Kidney epithelial cell (primary cell): ENCODE measurements at regions not wholly inside any gene's neighbourhood (a gene's known extent, or its start where the extent isn't known, plus 50 kb on each side); places are given as distances from the start of the nearest gene placed in this dataset.

ENCODE experiments used
- DNase-seq: peaks from one replicate; pipeline ENCODE4 v3.0.0-alpha.2; 2010; ENCODE audit warnings: low read depth
- H3K27me3 ChIP-seq: 2 replicates; pipeline ENCODE4 v1.6.0; 2011; ENCODE audit warnings: low read length; ENCODE audit not compliant: control insufficient read depth, insufficient read depth
- H3K36me3 ChIP-seq: 2 replicates; pipeline ENCODE4 v1.5.1; 2011; ENCODE audit warnings: low read length; ENCODE audit not compliant: control insufficient read depth, insufficient read depth
- H3K4me3 ChIP-seq: 2 replicates; pipeline ENCODE4 v1.5.1; 2011; ENCODE audit warnings: low read depth, mild to moderate bottlenecking, control low read depth, low read length
- TF ChIP-seq, protein P1 (sequence below): IDR thresholded peaks from 2 replicates; pipeline ENCODE4 v1.5.1; 2011; ENCODE audit warnings: mild to moderate bottlenecking, moderate library complexity, low read length, control low read depth, inconsistent platforms; ENCODE audit not compliant: insufficient read depth, poor library complexity, severe bottlenecking

DNA sequence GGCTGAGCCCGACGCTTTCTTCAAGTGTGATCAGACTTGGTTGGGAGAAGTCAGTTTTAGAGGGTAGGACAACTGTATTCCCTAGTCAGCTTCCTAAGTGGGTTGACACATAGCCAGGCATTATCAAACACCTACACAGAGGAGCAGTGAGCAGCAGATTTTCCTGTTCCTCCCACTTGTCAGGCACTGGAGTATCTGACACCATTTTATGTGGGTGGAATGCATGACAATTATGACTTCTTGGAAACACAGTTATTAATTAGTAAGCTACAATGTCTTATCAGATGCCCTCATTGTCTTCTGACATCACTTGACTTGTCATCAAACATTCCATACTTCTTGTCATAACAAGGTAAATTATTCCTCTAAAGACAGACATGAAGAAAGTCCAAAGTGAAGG lies 124.9 kb downstream of the IRX2 start:
- Histone ChIP-seq H3K4me3 (no peak overlapping the region), H3K27me3 (no peaks in the 10 kb centered on the region), H3K36me3 (no peaks in the 10 kb centered on the region)
- no peak for DNase-seq
- TF ChIP-seq, protein P1, sequence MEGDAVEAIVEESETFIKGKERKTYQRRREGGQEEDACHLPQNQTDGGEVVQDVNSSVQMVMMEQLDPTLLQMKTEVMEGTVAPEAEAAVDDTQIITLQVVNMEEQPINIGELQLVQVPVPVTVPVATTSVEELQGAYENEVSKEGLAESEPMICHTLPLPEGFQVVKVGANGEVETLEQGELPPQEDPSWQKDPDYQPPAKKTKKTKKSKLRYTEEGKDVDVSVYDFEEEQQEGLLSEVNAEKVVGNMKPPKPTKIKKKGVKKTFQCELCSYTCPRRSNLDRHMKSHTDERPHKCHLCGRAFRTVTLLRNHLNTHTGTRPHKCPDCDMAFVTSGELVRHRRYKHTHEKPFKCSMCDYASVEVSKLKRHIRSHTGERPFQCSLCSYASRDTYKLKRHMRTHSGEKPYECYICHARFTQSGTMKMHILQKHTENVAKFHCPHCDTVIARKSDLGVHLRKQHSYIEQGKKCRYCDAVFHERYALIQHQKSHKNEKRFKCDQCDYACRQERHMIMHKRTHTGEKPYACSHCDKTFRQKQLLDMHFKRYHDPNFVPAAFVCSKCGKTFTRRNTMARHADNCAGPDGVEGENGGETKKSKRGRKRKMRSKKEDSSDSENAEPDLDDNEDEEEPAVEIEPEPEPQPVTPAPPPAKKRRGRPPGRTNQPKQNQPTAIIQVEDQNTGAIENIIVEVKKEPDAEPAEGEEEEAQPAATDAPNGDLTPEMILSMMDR = no peak

DNA sequence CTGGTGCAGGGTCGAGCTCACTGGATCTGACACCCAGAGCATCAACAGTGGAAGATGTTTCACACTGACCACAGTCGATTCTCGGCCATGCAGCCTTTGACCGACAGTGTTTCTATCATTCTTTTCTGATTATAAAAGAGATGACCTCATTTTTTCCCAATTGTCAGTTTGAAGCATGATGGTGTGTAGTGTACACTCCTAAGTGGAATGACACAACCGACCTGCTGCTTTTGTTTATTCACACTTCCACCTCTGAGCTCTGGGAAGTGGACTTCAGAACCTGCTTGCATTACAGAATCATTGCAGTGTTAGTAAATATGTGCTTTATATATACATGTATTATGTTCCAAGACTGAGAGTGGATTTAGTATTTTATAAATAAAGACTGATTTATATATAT lies 128.6 kb downstream of the IRX2 start:
- Histone ChIP-seq H3K27me3 (no peaks in the 10 kb centered on the region), H3K36me3 (no peaks in the 10 kb centered on the region), H3K4me3 (no peak overlapping the region)
- DNase-seq = no peak
- TF ChIP-seq, protein P1 = no peak

DNA sequence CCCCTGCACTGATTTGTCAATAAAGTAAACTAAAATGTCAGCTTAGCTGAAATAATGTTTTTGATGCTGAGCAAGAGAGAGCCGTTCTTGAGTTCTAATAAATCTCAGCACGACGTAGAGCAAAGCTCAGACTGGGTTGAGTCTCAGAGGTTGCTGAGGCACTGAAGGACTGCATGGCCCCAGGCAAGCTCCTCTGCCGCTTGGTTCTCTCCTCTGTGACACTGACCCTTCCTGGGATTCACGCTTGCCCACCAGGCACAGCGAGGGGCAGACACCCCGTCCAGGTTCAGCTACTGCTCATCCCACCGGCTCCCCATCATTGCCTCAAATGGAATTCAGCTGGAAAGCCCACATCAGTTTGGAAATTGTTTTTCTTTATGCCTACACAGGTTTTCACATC lies 129.8 kb downstream of the IRX2 start:
- DNase-seq = no peak
- no peaks in the 10 kb centered on the region for H3K27me3 ChIP-seq
- no peak overlapping the region for H3K4me3 ChIP-seq

DNA sequence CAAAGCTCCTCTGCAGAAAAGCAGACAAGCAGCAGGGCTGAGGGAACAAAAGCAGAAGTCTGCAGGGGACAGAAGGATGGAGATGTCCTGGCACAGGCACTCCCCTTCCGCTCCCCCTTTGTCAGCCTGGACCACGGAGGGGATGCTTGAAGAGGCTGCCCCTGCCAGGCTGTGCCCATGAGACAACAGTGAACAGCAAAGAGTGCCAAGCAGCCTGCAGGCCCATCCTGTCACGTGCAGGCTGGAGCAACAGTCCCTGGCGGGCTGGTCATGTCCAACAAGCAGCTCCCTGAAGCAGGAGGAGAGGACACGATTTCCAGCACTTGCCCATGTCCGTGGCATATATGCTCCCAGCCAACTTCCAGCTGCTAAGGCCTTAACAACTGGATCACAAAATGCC lies 132.3 kb downstream of the IRX2 start:
- Histone ChIP-seq H3K4me3 (no peak overlapping the region), H3K36me3 (no peaks in the 10 kb centered on the region), H3K27me3 (no peaks in the 10 kb centered on the region)
- no peak for DNase-seq
- TF ChIP-seq, protein P1 = no peak

More for the DNA sequence above, 129.8 kb downstream of the IRX2 start:
- TF ChIP-seq, protein P1 = no peak
- no peaks in the 10 kb centered on the region for H3K36me3 ChIP-seq

DNA sequence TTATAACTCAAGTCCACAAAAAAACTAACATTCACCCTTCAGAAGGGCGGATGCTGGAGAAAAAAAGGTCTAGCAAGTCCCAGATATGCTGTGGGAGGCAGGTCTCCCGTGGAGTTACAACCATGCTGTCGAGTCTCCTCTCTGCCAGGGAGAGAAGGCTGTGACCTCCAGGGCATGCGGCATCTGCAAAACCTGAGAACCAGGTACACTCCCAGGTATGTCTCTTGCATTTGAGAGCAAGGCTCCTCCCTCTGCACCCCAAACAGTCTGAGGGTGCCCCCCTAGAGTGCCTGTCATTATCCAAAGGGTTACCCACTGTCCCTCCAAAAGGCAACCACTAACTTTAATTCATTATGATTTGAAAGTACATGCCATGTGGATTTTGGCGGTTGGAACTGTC lies 134.0 kb downstream of the IRX2 start:
- TF ChIP-seq, protein P1 = no peak
- Histone ChIP-seq H3K4me3 (no peak overlapping the region), H3K36me3 (no peaks in the 10 kb centered on the region), H3K27me3 (no peaks in the 10 kb centered on the region)
- DNase-seq = no peak

DNA sequence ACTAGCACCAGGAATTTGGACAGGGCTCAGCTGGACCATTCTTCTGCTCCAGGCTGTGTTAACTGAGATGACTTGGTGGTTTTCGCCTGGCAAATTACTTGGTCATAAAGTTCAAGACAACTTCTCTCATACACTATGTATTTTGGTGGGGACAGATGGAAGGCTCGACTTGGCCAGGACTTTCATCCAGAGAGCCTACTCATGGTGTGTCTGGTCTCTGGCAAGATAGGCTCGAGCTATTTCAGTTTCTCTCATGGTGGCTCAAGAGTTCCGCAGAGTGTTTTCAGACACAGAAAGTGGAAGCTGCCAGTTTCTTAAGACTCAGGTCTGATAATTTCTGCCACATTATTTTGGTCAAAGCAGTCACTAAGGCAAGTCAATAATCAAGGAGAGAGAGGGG lies 135.6 kb downstream of the IRX2 start:
- H3K27me3 ChIP-seq = no peaks in the 10 kb centered on the region
- TF ChIP-seq, protein P1 = no peak
- no peaks in the 10 kb centered on the region for H3K36me3 ChIP-seq
- H3K4me3 ChIP-seq = no peak overlapping the region
- no peak for DNase-seq
